ENCODE measurements at regions not wholly inside any gene's neighbourhood (a gene's known extent, or its start where the extent isn't known, plus 50 kb on each side); places are given as distances from the start of the nearest gene placed in this dataset.

DNA sequence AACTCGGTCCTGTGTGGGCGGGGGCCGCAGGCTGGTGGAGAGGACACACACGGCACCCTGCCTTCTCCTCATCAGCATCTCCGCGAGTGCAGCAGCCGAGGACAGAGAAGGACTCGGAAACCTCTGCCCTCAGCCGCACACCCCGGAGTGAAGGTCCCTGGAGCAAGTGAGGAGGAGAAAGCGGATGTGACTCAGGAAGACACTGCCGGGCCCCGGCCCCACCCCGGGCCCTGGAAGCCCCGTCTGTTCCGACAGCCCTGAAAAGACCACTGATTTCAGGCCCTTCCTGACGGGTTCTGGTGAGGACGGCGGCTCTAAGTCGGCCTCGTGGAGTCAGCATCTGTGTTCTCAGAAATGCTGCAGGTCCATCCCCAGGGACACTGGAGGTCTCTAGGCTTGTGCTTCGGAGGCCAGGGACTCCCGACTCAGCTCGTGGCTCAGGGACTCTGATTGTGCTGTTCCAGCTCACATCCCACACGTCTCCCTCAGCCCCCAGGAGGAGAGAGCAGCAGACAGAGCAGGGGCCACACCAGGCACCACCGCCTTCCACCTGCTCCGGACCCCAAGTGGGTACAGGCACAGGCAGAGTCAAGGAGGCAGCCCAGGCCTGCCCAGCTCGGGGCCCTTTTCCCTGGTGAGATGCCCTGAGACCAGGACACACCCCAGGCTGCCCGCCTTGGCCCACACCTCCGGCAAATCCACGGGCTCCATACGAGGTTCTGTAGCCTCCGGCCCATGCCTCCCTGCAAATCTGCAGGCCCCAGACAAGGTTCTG, 134.5 kb upstream of the NKX1-1 start:
- H3K27ac ChIP-seq, result no peak overlapping the region
- DNase-seq, result no peak
- WGBS, 5 donors, result 68 to 78% (median 75%) methylated on average over 27 to 33 of the region's 33 CpGs
- intact Hi-C loops (cut with DNase I; ENCODE audit: low total_unique reads), result no loop called here
- H3K36me3 ChIP-seq, result no peaks in the 10 kb centered on the region
- TF ChIP-seq POLR2A (IDR thresholded peaks at IDR 0.05), result no peak
- TF ChIP-seq, protein P1, sequence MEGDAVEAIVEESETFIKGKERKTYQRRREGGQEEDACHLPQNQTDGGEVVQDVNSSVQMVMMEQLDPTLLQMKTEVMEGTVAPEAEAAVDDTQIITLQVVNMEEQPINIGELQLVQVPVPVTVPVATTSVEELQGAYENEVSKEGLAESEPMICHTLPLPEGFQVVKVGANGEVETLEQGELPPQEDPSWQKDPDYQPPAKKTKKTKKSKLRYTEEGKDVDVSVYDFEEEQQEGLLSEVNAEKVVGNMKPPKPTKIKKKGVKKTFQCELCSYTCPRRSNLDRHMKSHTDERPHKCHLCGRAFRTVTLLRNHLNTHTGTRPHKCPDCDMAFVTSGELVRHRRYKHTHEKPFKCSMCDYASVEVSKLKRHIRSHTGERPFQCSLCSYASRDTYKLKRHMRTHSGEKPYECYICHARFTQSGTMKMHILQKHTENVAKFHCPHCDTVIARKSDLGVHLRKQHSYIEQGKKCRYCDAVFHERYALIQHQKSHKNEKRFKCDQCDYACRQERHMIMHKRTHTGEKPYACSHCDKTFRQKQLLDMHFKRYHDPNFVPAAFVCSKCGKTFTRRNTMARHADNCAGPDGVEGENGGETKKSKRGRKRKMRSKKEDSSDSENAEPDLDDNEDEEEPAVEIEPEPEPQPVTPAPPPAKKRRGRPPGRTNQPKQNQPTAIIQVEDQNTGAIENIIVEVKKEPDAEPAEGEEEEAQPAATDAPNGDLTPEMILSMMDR (IDR thresholded peaks at IDR 0.05 in 8 of 11, conservative IDR thresholded peaks at IDR 0.05 in 3 of 11), result no peak
- no peak for TF ChIP-seq POLR2AphosphoS5 (IDR thresholded peaks at IDR 0.05)
- no peaks in the 10 kb centered on the region for H3K9me3 ChIP-seq
- no peaks in the 10 kb centered on the region for H3K4me1 ChIP-seq
- H3K27me3 ChIP-seq (replicated peaks in 1 of 7), result peaks cover 0 to 66% (median 0%) of the 10 kb centered on the region in 7 donors
- H3K4me3 ChIP-seq, result no peak overlapping the region

DNA sequence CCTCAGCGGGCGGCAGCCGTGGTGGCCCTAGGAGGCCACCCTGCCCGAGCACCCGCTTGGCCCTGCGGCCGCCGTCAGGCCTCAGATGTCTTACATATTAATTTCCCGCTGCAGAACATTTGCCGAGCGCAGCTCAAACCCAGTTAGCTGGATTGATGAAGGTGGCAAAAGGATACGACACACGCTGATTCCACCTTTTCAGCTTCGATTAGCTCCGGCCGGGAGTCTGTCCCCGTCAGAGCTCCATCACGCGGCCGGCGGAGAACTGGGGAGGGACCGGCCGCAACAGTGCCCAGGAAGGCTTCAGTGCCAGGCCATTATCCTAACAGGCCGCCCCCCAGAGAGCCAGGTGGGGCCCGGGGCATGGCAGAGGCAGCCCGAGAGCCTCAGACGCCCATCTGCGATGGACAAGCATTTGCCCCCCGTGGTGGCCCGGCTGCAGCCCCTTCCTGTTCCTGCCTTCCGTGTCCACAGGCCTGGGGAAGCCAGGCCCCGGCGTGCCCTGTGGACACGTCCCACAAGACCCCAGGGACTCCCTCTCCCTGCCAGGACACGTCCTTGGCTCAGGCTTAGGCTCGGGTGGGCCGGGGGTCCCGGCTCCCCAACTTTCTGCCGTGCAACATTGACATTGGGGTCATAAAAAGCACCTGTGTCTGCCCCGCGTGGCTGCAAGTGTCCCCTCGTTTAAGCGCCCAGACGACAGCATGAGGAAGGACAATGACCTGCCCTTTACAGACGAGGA, 133.8 kb upstream of the NKX1-1 start:
- H3K27ac ChIP-seq, result no peak overlapping the region
- H3K4me3 ChIP-seq, result no peak overlapping the region
- 79 to 86% (median 84%) methylated on average over 34 to 45 of the region's 45 CpGs for WGBS, 5 donors
- peak; percentile 38 for DNase-seq
- peaks cover 0 to 65% (median 0%) of the 10 kb centered on the region in 7 donors for H3K27me3 ChIP-seq (replicated peaks in 1 of 7)
- no peak for TF ChIP-seq POLR2AphosphoS5 (IDR thresholded peaks at IDR 0.05)
- intact Hi-C loops (cut with DNase I; ENCODE audit: low total_unique reads), result no loop called here
- H3K9me3 ChIP-seq, result no peaks in the 10 kb centered on the region
- H3K4me1 ChIP-seq, result no peaks in the 10 kb centered on the region
- no peaks in the 10 kb centered on the region for H3K36me3 ChIP-seq

DNA sequence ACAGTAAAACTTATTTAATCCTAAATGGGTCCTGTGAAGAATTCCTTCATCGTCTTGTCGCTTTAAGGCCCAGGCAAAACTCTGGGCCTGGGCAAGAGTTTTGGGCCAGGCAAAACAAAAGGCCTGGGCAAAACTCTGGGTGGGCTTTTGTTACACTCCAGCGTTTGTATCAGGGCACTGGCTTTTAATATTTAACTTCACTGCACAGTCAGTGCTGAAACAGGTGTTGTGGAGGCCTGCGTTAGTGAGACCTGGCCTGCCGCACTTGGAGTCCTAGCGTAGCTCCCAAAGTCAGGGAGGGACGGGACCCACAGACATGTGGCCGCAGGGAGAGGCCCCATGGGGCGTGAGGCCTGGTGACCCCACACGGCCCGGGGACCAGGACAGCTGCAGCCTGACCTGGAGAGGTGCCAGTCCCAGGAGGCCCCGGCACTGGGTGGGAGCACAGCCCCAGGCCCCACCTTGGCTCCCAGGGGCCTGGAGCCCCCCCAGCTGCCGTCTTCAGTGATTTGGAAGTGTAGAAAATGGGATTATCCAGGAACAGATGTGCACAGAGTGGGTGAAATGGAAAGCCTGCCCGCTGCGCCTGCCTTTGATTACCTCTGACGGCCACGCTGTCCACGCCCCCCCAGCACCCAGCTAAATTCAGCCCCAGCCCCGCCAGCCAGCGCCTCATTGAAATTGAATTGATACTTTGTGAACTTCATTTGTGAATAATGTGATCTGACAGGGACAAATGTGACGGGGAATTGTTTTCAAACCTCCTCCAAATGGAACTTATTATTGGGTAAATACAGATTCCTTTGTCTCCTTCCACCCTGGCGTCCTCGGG, 132.9 kb upstream of the NKX1-1 start:
- no peak for TF ChIP-seq POLR2AphosphoS5 (IDR thresholded peaks at IDR 0.05)
- TF ChIP-seq, protein P1 (IDR thresholded peaks at IDR 0.05 in 8 of 11, conservative IDR thresholded peaks at IDR 0.05 in 3 of 11), result no peak
- no peak for TF ChIP-seq POLR2A (IDR thresholded peaks at IDR 0.05)
- Histone ChIP-seq H3K27ac (no peak overlapping the region), H3K9me3 (no peaks in the 10 kb centered on the region), H3K27me3 (replicated peaks in 1 of 7) (peaks cover 0 to 66% (median 6%) of the 10 kb centered on the region in 7 donors), H3K4me3 (no peak overlapping the region), H3K4me1 (no peaks in the 10 kb centered on the region), H3K36me3 (no peaks in the 10 kb centered on the region)
- DNase-seq, result peak; percentile 51
- 82 to 91% (median 86%) methylated on average over 20 to 23 of the region's 23 CpGs for WGBS, 5 donors
- intact Hi-C loops (cut with DNase I; ENCODE audit: low total_unique reads), result no loop called here

DNA sequence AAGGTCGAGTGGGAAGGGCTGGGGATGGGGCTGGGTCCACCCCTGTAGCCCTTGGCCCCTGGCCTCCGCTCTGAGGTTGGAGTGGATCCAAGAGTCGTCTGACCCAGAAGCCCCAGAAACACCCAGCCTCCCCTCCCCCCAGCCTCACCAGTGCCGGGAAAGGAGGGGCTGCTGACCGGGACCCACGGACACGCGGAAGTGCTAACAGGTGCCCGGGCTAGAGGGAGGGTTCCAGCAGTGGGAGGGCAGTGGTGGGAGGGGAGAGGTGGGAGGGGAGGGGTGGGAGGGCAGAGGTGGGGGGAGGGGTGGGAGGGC, 131.8 kb upstream of the NKX1-1 start:
- Histone ChIP-seq H3K9me3 (no peaks in the 10 kb centered on the region), H3K4me1 (no peaks in the 10 kb centered on the region), H3K27ac (no peak overlapping the region), H3K4me3 (no peak overlapping the region), H3K27me3 (replicated peaks in 1 of 7) (peaks cover 0 to 67% (median 11%) of the 10 kb centered on the region in 7 donors), H3K36me3 (no peaks in the 10 kb centered on the region)
- intact Hi-C loops (cut with DNase I; ENCODE audit: low total_unique reads), result no loop called here
- TF ChIP-seq POLR2AphosphoS5 (IDR thresholded peaks at IDR 0.05), result no peak
- TF ChIP-seq POLR2A (IDR thresholded peaks at IDR 0.05), result no peak
- TF ChIP-seq, protein P1 (IDR thresholded peaks at IDR 0.05 in 8 of 11, conservative IDR thresholded peaks at IDR 0.05 in 3 of 11), result no peak
- DNase-seq, result peak; percentile 44
- 33 to 76% (median 64%) methylated on average over 1 to 9 of the region's 9 CpGs; no CpG with 5 or more reads in 1 of the 5 donors for WGBS, 5 donors
